Esophagus squamous epithelium (tissue), 4 donors: ENCODE measurements at regions not wholly inside any gene's neighbourhood (a gene's known extent, or its start where the extent isn't known, plus 50 kb on each side); places are given as distances from the start of the nearest gene placed in this dataset.

Source experiments
- CTCF ChIP-seq, 6 experiments: fragments of 450-650 bp in 4 of 6; fragments of 200-600 bp in 2 of 6; sonication (generic) in 2 of 6; IDR thresholded peaks; one replicate each; pipeline ENCODE4 v1.5.1; 2016 to 2019; ENCODE audit warnings: antibody characterized with exemption in 6 of 6, mild to moderate bottlenecking in 4 of 6, moderate library complexity in 4 of 6
- POLR2A ChIP-seq, 4 donors: fragments of 450-650 bp; IDR thresholded peaks; one replicate each; pipeline ENCODE4 v1.6.1; 2017; ENCODE audit warnings: antibody characterized with exemption in 4 of 4, mild to moderate bottlenecking in 4 of 4, moderate library complexity in 3 of 4

GRCh38 chr20:52681288-52681687 is 290.9 kb upstream of the TSHZ2 start:
- TF ChIP-seq CTCF (IDR thresholded peaks at IDR 0.05) (no peak), POLR2A (IDR thresholded peaks at IDR 0.05) (no peak)
